ENCODE measurements at regions not wholly inside any gene's neighbourhood (a gene's known extent, or its start where the extent isn't known, plus 50 kb on each side); places are given as distances from the start of the nearest gene placed in this dataset.

- Histone ChIP-seq H2AFZ (ENCODE audit: low read depth, low read length, poor library complexity, severe bottlenecking) (no peak overlapping the region), H3K36me3 (ENCODE audit: control insufficient read depth in 1 of 2, insufficient read depth in 2 of 2, low read length in 2 of 2) (no peaks in the 10 kb centered on the region), H3K27ac (ENCODE audit: low read depth, low read length) (no peak overlapping the region), H3K79me2 (ENCODE audit: insufficient read depth, low read length) (no peaks in the 10 kb centered on the region), H3K27me3 (ENCODE audit: insufficient read depth, low read length) (peaks cover 6% of the 10 kb centered on the region; the same call in 1 of the 2 replicates), H3K4me1 (ENCODE audit: control insufficient read depth in 1 of 2, insufficient read depth in 2 of 2, low read length in 2 of 2) (no peaks in the 10 kb centered on the region), H3K9ac (ENCODE audit: low read length) (no peak overlapping the region), H3K4me2 (ENCODE audit: low read length) (no peak overlapping the region), H4K20me1 (ENCODE audit: insufficient read depth) (no peaks in the 10 kb centered on the region), H3K9me2 (ENCODE audit: insufficient read depth) (no peaks in the 10 kb centered on the region), H3K9me3 (ENCODE audit: control insufficient read depth in 1 of 2, insufficient read depth in 1 of 2, low read depth in 1 of 2, low read length in 2 of 2) (no peaks in the 10 kb centered on the region), H3K4me3 (replicated peaks in 1 of 2; ENCODE audit: low read depth in 1 of 2, low read length in 2 of 2) (no peak overlapping the region)
- no peak for TF ChIP-seq POLR2AphosphoS5 (IDR thresholded peaks at IDR 0.05; ENCODE audit: low read depth, low read length)
- TF ChIP-seq ZBTB33 (IDR thresholded peaks at IDR 0.05; ENCODE audit: extremely low read depth, insufficient replicate concordance, low read length), result no peak
- TF ChIP-seq SIN3A (IDR thresholded peaks at IDR 0.05; ENCODE audit: low read depth), result no peak
- TF ChIP-seq FOSL1 (IDR thresholded peaks at IDR 0.05; ENCODE audit: low read depth), result no peak
- no peak for TF ChIP-seq TCF7L2 (IDR thresholded peaks at IDR 0.05; ENCODE audit: borderline replicate concordance, extremely low read depth, insufficient read depth, insufficient read length)
- no peak for TF ChIP-seq MAX (IDR thresholded peaks at IDR 0.05)
- TF ChIP-seq CEBPB (IDR thresholded peaks at IDR 0.05; ENCODE audit: low read depth), result no peak
- no peak for TF ChIP-seq CTCF (IDR thresholded peaks at IDR 0.05 in 2 of 3, conservative IDR thresholded peaks at IDR 0.05 in 1 of 3; ENCODE audit: borderline replicate concordance in 1 of 3, insufficient read depth in 1 of 3, low read depth in 2 of 3, low read length in 2 of 3)
- no peak for TF ChIP-seq JUND (IDR thresholded peaks at IDR 0.05)
- TF ChIP-seq ELF1 (IDR thresholded peaks at IDR 0.05; ENCODE audit: borderline replicate concordance, low read depth), result no peak
- no peak for ATAC-seq
- POLR2A ChIA-PET, result no interaction called here
- no peak for DNase-seq (ENCODE audit: low read depth, low spot score)
- RAD21 ChIA-PET (ENCODE audit: low non-redundant PET in 1 of 2, low total read pairs in 2 of 2, uncharacterized antibody in 2 of 2, unreplicated experiment in 2 of 2), result no interaction called here
- intact Hi-C loops (cut with micrococcal nuclease), result no loop called here
- CTCF ChIA-PET, result no interaction called here
- BruUV-seq (replicated peaks), result no TSS peak
These were observed 130.5 kb upstream of the PRSS1 start for GRCh38 chr7:142618655-142619351.

All from HCT116 (cell line).